Karpas-422 (cell line): ENCODE measurements at regions not wholly inside any gene's neighbourhood (a gene's known extent, or its start where the extent isn't known, plus 50 kb on each side); places are given as distances from the start of the nearest gene placed in this dataset.

Source experiments
- DNase-seq: peaks from one replicate; pipeline ENCODE4 v3.0.0-alpha.2; 2015
- H2AFZ ChIP-seq: fragments of 200-600 bp; sonication (generic); 2 replicates; pipeline ENCODE4 v1.6.1; 2014; ENCODE audit warnings: antibody characterized with exemption, low read length, mixed read lengths
- H3K27ac ChIP-seq: fragments of 200-600 bp; sonication (generic); 2 replicates; pipeline ENCODE4 v1.5.1; 2014; ENCODE audit warnings: mild to moderate bottlenecking, low read length, moderate library complexity
- H3K27me3 ChIP-seq: fragments of 200-600 bp; sonication (generic); 2 replicates; pipeline ENCODE4 v1.6.1; 2014; ENCODE audit warnings: low read length, mixed read lengths
- H3K36me3 ChIP-seq: fragments of 200-600 bp; sonication (generic); 2 replicates; pipeline ENCODE4 v1.6.1; 2014; ENCODE audit warnings: low read length, mixed read lengths; ENCODE audit not compliant: insufficient read depth
- H3K4me1 ChIP-seq: fragments of 200-600 bp; sonication (generic); 2 replicates; pipeline ENCODE4 v1.6.1; 2014; ENCODE audit warnings: mild to moderate bottlenecking, low read length, mixed read lengths
- H3K4me2 ChIP-seq: fragments of 200-600 bp; sonication (generic); 2 replicates; pipeline ENCODE4 v1.6.1; 2014; ENCODE audit warnings: low read length, low read depth, mild to moderate bottlenecking; ENCODE audit not compliant: poor library complexity, severe bottlenecking
- H3K4me3 ChIP-seq: fragments of 200-600 bp; sonication (generic); 2 replicates; pipeline ENCODE4 v1.5.1; 2014; ENCODE audit warnings: mild to moderate bottlenecking, antibody characterized with exemption, low read length, mixed read lengths
- H3K79me2 ChIP-seq: fragments of 200-600 bp; sonication (generic); 2 replicates; pipeline ENCODE4 v1.6.1; 2014; ENCODE audit warnings: mild to moderate bottlenecking, low read length, mixed read lengths
- H3K9ac ChIP-seq: fragments of 200-600 bp; sonication (generic); 2 replicates; pipeline ENCODE4 v1.6.0; 2014; ENCODE audit warnings: low read length
- H3K9me2 ChIP-seq: fragments of 200-600 bp; sonication (generic), shearing (Covaris generic); replicated peaks from 2 replicates; pipeline ENCODE4 v1.6.0; 2014; ENCODE audit warnings: mild to moderate bottlenecking, low read length, moderate library complexity; ENCODE audit not compliant: insufficient read depth
- H3K9me3 ChIP-seq: fragments of 300-700, 200-600 bp; sonication (generic); 2 replicates; pipeline ENCODE4 v1.6.1; 2014; ENCODE audit warnings: low read length, mixed read lengths
- H4K20me1 ChIP-seq: fragments of 200-600 bp; sonication (generic); 2 replicates; pipeline ENCODE4 v1.6.1; 2014; ENCODE audit warnings: mild to moderate bottlenecking, antibody characterized with exemption, low read length, low read depth; ENCODE audit not compliant: insufficient read depth

DNA sequence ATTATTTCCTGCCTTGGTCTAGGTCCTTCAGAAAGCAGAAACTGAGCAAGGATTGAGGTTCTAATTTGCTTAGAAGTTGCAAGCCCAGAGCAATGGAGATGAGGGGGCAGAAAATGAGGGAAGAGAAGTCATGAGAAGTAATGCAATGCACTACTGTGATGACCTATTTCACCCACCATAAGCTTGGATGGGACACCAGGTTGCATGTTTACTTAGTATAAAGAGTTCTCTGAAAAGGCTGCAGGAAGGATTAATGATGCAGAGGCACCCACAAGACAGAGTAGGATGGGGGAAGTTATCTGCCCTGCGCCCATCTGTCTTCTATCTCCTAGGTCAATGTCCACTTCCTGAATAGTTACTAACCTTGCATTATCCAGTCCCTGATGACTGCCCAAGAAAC is 84.8 kb upstream of the SNRK start:
- no peak for DNase-seq
- Histone ChIP-seq H3K36me3 (no peaks in the 10 kb centered on the region), H3K4me2 (no peak overlapping the region), H3K27me3 (no peaks in the 10 kb centered on the region), H3K4me3 (no peak overlapping the region), H3K4me1 (no peaks in the 10 kb centered on the region), H3K79me2 (no peaks in the 10 kb centered on the region), H2AFZ (no peak overlapping the region), H4K20me1 (no peaks in the 10 kb centered on the region), H3K27ac (no peak overlapping the region), H3K9me2 (no peaks in the 10 kb centered on the region), H3K9ac (no peak overlapping the region), H3K9me3 (no peaks in the 10 kb centered on the region)

DNA sequence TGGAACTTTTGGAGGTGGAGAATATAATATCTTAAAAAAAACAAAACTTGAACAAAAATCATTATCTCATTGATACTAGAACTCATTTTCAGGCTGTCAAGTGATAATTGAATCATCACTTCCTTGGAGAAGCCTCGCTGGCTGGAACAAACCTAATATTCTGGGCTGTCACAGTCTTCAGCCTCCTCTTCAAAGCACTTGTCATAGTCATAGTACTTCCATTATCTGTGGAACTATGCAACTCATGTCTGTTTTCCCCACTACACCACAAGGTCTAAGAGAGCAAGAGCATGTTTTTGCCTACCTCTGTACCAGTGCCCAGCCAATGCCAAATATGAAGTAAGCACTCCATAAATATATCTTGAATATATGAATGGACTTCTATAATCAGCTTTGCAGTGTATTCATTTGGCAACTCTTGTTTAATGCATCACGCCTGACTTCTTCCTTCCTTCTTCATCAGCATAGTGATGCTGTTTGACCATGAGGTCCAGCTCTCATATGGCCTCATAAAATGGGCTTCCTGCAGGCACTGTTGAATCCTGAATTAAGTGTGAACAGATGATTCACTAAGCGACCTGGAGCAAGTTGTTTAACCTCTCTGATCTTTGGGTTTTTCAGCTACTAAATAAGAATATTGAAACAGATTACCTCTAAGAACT is 86.6 kb upstream of the SNRK start:
- DNase-seq, result no peak

DNA sequence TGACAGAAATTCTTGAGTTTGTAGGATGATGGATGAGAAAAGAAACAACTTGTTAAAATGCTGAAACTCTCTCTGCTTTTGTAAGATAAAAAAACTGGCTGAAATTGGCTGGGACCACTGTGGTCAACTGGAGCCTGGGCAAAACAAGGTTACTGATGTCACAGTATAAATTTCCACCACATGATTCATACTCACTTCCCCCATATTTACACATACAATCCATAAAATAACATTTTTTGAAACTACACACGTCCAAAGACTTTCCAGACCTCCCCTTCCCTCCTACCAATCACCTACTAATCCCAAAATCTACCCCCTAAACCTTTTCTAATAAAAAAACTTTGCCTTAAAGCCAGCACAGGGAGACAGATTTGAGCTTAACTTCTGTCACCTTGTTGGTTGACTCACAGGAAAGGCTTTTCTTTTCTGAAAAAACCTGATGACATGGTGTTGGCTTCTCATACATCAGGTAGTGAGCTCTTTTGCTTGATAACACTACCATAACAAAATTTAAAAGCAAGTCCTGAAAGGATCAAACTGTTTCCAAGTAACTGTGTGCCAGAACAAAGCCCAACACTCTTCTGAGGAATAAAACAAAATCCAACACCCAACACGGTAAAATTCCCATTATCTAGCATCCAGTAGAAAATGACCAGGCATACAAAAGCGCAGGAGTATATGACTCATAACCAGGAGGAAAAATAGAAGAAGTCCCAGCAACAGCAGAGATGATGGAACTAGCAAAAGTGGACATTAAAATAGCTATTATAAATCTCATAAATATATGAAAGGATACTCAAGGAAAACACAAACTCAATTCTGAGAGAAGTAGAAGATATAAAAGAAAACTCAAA is 87.3 kb upstream of the SNRK start:
- Histone ChIP-seq H2AFZ (no peak overlapping the region), H4K20me1 (no peaks in the 10 kb centered on the region), H3K27me3 (no peaks in the 10 kb centered on the region), H3K9me3 (no peaks in the 10 kb centered on the region), H3K79me2 (no peaks in the 10 kb centered on the region), H3K4me2 (no peak overlapping the region), H3K9me2 (no peaks in the 10 kb centered on the region), H3K4me3 (no peak overlapping the region), H3K36me3 (no peaks in the 10 kb centered on the region), H3K4me1 (no peaks in the 10 kb centered on the region), H3K27ac (no peak overlapping the region), H3K9ac (no peak overlapping the region)
- DNase-seq, result no peak

More for the DNA sequence above, 86.6 kb upstream of the SNRK start:
- no peaks in the 10 kb centered on the region for H3K27me3 ChIP-seq
- H3K9me2 ChIP-seq, result no peaks in the 10 kb centered on the region
- no peak overlapping the region for H2AFZ ChIP-seq
- no peaks in the 10 kb centered on the region for H3K4me1 ChIP-seq
- no peaks in the 10 kb centered on the region for H4K20me1 ChIP-seq
- H3K27ac ChIP-seq, result no peak overlapping the region
- H3K36me3 ChIP-seq, result no peaks in the 10 kb centered on the region
- H3K9ac ChIP-seq, result no peak overlapping the region
- no peaks in the 10 kb centered on the region for H3K79me2 ChIP-seq
- H3K4me3 ChIP-seq, result no peak overlapping the region
- H3K9me3 ChIP-seq, result no peaks in the 10 kb centered on the region
- no peak overlapping the region for H3K4me2 ChIP-seq

DNA sequence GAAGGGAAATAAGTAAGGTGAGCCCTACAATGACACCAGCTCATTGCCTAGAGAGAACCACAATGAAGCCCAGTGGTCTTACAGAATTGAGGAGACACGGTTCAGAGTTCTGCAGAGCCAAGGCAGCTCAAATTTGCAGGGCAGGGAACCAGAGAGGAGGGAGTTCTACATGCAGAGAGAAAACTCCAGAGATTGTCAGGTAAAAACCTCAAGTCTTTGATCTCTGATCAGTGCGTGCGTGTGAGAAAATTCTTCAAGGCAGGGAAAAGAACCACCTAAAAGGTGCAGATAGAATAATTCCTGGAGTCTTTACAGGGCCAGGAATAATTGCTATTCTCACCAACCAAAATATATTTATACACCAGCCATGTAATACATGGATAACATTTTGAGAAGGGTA is 88.0 kb upstream of the SNRK start:
- Histone ChIP-seq H3K9ac (no peak overlapping the region), H3K36me3 (no peaks in the 10 kb centered on the region), H2AFZ (no peak overlapping the region), H3K27ac (no peak overlapping the region), H3K4me2 (no peak overlapping the region), H3K9me3 (no peaks in the 10 kb centered on the region), H3K79me2 (no peaks in the 10 kb centered on the region), H4K20me1 (no peaks in the 10 kb centered on the region), H3K27me3 (no peaks in the 10 kb centered on the region), H3K9me2 (no peaks in the 10 kb centered on the region), H3K4me3 (no peak overlapping the region), H3K4me1 (no peaks in the 10 kb centered on the region)
- DNase-seq, result no peak

DNA sequence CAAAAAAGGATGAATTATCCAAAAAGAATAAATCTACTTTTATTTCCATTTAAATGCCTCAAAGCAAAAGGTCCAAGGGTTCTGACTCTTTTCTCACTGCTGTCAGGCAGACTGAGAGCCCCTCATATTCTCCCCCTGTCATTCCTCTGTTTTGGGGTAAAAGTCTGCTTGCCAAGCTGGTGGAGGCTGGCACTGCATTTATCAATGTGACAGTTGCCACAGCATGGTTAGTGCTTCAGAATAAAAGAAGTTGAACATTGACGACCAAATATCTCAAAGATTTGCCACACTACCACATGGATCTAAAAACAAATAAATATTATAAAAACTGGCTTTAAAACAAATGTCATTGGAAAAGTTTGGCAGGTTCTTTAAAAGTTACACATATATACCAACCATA is 89.2 kb upstream of the SNRK start:
- no peak overlapping the region for H3K4me2 ChIP-seq
- no peak for DNase-seq
- H3K4me3 ChIP-seq, result no peak overlapping the region
- no peaks in the 10 kb centered on the region for H3K79me2 ChIP-seq
- H3K9ac ChIP-seq, result no peak overlapping the region
- no peaks in the 10 kb centered on the region for H3K27me3 ChIP-seq
- no peak overlapping the region for H2AFZ ChIP-seq
- H3K27ac ChIP-seq, result no peak overlapping the region
- no peaks in the 10 kb centered on the region for H4K20me1 ChIP-seq
- H3K36me3 ChIP-seq, result no peaks in the 10 kb centered on the region
- no peaks in the 10 kb centered on the region for H3K9me3 ChIP-seq
- H3K9me2 ChIP-seq, result no peaks in the 10 kb centered on the region
- no peaks in the 10 kb centered on the region for H3K4me1 ChIP-seq

DNA sequence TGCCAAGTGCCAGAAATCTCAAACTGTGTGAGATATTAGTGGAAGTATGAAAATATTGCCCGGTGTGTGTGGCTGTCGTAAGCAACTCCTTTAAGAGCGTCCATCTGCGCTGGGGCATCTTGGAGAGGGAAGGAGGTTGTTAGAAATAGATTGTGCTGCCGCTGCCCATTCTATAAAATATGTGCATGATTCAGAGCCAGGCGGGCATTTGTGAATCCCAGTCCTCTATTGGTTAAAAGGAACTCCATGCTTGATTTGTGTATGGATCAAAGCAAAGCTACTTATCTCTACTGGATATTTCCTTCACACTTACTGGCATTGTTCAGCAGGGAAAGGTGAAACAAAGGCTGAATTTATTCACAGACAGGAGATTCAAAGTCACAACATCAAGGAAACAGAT is 89.6 kb upstream of the SNRK start:
- no peak overlapping the region for H3K4me2 ChIP-seq
- no peak overlapping the region for H3K4me3 ChIP-seq
- H3K79me2 ChIP-seq, result no peaks in the 10 kb centered on the region
- no peaks in the 10 kb centered on the region for H3K9me2 ChIP-seq
- H3K36me3 ChIP-seq, result no peaks in the 10 kb centered on the region
- no peaks in the 10 kb centered on the region for H3K9me3 ChIP-seq
- H3K27ac ChIP-seq, result no peak overlapping the region
- no peak overlapping the region for H2AFZ ChIP-seq
- no peak for DNase-seq
- H3K9ac ChIP-seq, result no peak overlapping the region
- no peaks in the 10 kb centered on the region for H4K20me1 ChIP-seq
- no peaks in the 10 kb centered on the region for H3K4me1 ChIP-seq
- no peaks in the 10 kb centered on the region for H3K27me3 ChIP-seq

DNA sequence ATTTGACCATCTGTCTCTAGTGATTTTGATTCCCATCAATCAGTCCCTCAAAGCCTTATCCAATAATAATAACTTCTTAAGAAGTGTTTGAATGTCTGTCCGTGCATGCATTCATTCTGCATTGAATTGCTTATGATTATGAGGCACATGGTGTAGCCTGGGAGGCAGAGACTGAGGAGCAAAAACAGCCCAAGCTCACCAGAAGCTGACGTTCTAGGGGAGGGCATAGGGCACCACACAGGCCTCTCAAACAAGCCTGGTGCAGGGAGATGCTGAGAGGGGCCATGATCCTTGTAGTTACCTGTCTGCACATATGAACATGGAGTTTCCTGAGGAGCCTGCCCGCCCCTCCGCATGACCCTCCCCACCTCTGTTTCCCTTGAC is 89.2 kb upstream of the POMGNT2 start:
- Histone ChIP-seq H2AFZ (no peak overlapping the region), H3K27ac (no peak overlapping the region), H3K27me3 (no peaks in the 10 kb centered on the region), H3K9me2 (no peaks in the 10 kb centered on the region), H4K20me1 (no peaks in the 10 kb centered on the region), H3K36me3 (no peaks in the 10 kb centered on the region), H3K79me2 (no peaks in the 10 kb centered on the region), H3K4me1 (no peaks in the 10 kb centered on the region), H3K9me3 (no peaks in the 10 kb centered on the region), H3K4me2 (no peak overlapping the region), H3K4me3 (no peak overlapping the region), H3K9ac (no peak overlapping the region)
- DNase-seq, result no peak

DNA sequence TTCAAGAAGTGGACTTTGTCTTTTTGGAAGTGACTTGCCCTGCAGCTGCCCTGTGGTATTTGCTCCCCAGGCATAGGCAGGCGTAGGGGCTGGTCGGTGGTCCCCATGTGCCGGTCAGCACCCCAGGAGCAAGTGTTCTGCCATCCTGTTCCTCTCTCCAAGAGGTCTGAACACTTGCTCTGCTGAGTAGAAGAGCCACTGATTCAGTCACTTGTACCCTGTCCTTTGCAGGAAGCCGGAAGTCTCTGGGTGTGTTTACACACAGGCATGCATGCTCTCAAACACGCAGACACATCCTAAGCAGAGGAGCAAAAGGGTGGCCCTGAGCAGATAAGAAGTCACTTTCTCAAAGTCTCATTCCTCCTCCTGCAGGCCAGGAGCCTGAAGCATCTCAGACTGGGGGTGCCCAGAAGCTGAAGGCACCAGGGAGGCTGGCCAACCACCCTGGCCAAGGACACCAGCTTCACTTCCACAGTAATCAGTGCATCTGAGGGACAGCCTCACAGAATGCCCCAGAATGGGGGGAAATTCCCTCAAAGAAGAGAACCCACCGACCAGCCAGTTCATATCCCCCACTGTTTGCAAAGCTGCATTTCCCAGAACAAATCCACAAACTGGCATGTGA is 88.7 kb upstream of the POMGNT2 start:
- no peak overlapping the region for H3K4me3 ChIP-seq
- no peak overlapping the region for H2AFZ ChIP-seq
- no peaks in the 10 kb centered on the region for H3K79me2 ChIP-seq

More for the DNA sequence above, 88.7 kb upstream of the POMGNT2 start:
- H3K4me1 ChIP-seq, result no peaks in the 10 kb centered on the region
- H3K9me3 ChIP-seq, result no peaks in the 10 kb centered on the region
- H3K36me3 ChIP-seq, result no peaks in the 10 kb centered on the region
- no peak overlapping the region for H3K9ac ChIP-seq
- no peak for DNase-seq
- no peak overlapping the region for H3K4me2 ChIP-seq
- no peak overlapping the region for H3K27ac ChIP-seq
- no peaks in the 10 kb centered on the region for H3K27me3 ChIP-seq
- no peaks in the 10 kb centered on the region for H4K20me1 ChIP-seq
- H3K9me2 ChIP-seq, result no peaks in the 10 kb centered on the region
